HEK293T (cell line): ENCODE measurements at regions not wholly inside any gene's neighbourhood (a gene's known extent, or its start where the extent isn't known, plus 50 kb on each side); places are given as distances from the start of the nearest gene placed in this dataset.

Experiments
- NFRKB ChIP-seq: fragments of 450-650 bp; IDR thresholded peaks from 2 replicates; pipeline ENCODE4 v1.6.1; 2016; ENCODE audit warnings: mild to moderate bottlenecking, moderate library complexity
- SP1 ChIP-seq: fragments of 450-650 bp; IDR thresholded peaks from 2 replicates; pipeline ENCODE4 v1.6.1; 2017
- SUZ12 ChIP-seq: fragments of 450-650 bp; IDR thresholded peaks from 2 replicates; pipeline ENCODE4 v1.6.1; 2016; ENCODE audit warnings: mild to moderate bottlenecking
- ZNF384 ChIP-seq: fragments of 450-650 bp; IDR thresholded peaks from 2 replicates; pipeline ENCODE4 v1.6.1; 2016
- TF ChIP-seq, protein P1 (sequence below): fragments of 450-650 bp; IDR thresholded peaks from 2 replicates; pipeline ENCODE4 v1.6.1; 2016

DNA sequence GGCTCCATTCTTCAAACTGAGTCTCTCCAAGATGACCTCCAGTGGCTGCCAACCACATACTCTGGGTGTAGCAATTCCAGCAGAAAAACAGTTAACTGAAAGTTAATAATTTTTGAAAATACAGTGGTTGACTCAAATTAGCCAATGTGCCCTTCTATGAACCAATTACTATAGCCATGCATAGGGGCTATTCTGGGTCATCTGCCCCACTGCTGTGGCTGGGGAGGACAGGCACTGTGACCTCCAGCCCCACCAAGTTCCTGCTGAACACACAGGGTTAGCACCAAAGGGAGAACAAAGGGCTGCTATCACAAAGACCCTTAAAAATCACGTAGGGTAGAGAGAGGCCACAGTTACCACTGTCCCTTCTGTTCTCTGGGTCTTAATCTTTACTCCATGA lies 123.0 kb downstream of the IRS1 start:
- no peak for TF ChIP-seq SUZ12
- TF ChIP-seq ZNF384, result no peak
- no peak for TF ChIP-seq SP1
- TF ChIP-seq, protein P1, sequence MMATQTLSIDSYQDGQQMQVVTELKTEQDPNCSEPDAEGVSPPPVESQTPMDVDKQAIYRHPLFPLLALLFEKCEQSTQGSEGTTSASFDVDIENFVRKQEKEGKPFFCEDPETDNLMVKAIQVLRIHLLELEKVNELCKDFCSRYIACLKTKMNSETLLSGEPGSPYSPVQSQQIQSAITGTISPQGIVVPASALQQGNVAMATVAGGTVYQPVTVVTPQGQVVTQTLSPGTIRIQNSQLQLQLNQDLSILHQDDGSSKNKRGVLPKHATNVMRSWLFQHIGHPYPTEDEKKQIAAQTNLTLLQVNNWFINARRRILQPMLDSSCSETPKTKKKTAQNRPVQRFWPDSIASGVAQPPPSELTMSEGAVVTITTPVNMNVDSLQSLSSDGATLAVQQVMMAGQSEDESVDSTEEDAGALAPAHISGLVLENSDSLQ, result no peak
- TF ChIP-seq NFRKB, result no peak
